C1 segment of cervical spinal cord (tissue), 14 donors: ENCODE measurements at regions not wholly inside any gene's neighbourhood (a gene's known extent, or its start where the extent isn't known, plus 50 kb on each side); places are given as distances from the start of the nearest gene placed in this dataset.

Source experiments
- DNase-seq, 14 donors: peaks; one replicate each; lab custom pipeline; 2025; lab: John Stamatoyannopoulos, UW

DNA sequence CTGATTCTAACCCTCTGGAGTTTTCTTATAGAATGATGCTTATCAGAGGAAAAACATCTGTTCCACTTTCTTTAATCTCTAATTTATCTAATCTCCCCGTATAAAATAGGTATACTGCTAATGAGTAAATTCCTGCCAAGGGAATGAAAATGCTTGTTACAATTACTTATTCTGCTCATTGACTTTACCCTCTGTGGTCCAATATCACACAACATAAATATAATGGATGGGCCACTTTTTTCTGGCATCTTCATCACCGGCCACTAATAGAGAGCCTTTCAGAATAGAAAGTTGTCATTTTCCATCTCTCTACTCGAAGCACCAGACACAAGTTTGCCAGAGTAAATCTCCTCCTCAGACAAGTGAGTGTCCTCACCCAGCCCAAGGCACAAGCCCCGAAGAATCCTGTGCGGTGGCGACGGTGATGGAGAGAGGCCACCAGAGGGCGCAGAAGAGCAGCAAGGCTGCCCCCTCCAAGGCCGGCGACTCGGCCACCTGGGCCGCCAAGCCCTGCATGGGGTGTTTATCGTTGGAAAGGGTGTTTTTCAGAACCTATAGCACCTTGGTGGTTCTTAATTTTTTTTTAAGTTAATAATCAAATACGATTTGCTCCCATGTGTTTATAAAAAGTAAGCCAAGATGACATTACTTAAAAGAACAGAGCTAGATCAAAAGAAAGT, 212.9 kb upstream of the ARID1B start:
- peak in 13 of 14 donors; percentile 14 to 76 (median 53) for DNase-seq

- DNase-seq, result no peak
Observed at GRCh38 chr6:156563714-156564113, 213.5 kb upstream of the ARID1B start.

DNA sequence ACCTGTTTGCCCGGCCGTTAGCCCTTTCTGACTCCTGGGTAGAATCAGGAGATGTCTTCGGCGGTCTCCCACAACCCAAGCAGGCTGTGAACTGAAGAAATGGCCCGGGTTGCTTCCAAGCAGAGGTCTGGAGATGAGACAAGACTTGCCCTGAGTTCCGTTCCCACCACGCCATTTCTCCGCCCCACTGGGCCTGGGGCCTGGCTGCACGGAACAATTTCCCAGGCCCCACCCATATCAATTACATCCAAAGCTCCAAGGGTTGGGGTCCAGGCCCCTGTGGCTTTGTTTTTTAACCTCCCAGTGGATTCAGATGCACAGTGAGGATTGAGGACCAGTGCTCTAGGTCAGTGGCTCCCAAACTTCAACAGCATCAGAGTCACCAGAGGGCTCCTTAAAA, 214.5 kb upstream of the ARID1B start:
- peak in 1 of 14 donors; percentile 8 for DNase-seq

DNA sequence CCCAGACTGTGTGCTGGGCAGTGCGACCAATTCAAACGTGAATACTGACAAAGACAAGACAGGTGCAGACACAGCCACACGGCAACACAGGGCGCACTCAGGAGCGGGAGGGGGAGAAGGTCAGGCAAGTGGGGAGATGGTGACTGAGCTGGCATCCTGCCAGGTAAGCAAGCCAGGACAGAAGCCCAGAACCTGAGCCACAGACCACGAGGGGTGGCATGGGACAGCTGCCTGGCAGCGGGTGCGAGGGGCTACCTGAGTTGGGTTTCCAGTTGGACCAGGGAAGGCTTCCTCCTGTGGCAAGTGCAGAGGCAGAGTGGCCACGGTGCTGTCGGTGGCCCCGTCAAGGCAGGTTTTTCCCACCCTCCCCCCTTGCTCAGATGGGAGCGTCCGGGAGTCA, 215.2 kb upstream of the ARID1B start:
- DNase-seq, result no peak

DNA sequence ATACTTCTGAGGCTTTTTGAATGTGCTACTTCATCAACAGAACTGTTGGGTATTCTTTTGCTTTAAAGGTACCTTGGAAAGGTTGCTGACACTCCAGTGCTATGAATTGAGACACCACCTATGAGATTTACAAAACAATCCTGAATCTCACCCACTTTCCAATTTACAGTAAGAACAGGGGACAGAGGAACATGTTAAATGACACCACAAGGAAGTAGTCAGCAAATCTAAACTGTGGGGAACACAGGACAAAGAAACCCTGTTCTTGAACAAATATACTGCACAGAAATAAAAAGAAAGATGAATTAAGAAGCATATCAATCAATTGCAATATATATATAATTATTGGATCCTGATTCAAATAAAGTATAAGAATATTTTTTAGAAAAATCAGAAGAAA, 216.7 kb upstream of the ARID1B start:
- no peak for DNase-seq

- no peak for DNase-seq
Observed at GRCh38 chr6:156559162-156559690, 218.0 kb upstream of the ARID1B start.

DNA sequence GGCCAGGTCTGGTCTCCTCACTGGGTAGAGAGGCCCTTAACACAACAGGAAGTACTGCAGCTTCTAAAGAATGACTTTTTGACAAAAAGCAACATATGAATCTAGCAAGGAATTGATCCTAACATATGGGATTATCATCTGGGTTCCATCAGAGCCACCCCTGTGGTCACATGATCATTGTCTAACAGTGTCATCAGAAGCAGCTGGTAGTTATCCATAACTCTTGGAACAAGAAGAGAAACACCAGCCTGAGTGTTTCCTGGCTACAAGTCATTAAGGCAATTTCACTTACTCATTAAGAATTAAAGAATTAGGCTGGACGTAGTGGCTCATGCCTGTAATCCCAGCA, 219.3 kb upstream of the ARID1B start:
- DNase-seq, result no peak

- peak in 10 of 14 donors; percentile 7 to 71 (median 23) for DNase-seq
Observed at GRCh38 chr6:156557251-156557910, 219.8 kb upstream of the ARID1B start.

GRCh38 chr6:156556811-156557210, 220.4 kb upstream of the ARID1B start:
- no peak for DNase-seq

DNA sequence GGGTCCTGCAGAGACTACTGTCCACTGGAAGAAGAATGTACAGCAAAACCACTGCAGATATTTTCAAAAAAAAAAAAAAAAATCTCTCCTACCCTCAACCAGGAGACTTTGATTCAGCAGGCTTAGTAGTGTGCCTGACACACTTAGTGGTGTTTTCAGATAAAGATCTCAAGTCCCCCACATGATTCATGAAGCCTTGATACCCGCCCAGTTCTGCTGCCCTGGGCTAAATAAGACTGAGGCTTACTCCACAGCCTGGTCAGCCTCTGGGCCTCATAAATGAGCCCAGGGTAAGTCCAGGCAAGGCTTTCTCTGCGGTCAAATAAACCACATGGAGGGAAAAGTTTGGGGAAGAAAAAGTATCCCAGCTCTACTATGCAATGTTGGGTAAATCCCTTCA, 222.1 kb upstream of the ARID1B start:
- DNase-seq, result no peak

DNA sequence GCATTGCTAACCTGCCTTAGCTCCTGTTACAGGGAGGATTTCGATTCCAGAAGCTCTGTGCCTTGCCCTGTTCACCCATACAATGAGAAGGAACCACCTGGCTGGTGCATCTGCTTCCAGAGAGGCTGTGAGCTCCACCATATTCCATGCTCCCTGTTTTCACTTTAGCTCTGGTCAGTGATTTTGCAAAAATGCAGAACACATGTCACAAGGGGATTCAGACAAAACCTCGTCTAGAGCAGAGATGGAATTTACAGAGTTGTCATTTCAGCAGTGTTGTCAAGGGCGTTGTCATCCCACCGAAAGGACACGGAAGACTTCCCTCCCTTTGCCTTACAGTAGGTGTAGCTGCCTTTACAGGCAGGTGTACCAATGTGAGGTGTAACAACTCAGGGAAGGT, 223.0 kb upstream of the ARID1B start:
- DNase-seq, result no peak

GRCh38 chr6:156552849-156553248, 224.3 kb upstream of the ARID1B start:
- DNase-seq, result no peak

DNA sequence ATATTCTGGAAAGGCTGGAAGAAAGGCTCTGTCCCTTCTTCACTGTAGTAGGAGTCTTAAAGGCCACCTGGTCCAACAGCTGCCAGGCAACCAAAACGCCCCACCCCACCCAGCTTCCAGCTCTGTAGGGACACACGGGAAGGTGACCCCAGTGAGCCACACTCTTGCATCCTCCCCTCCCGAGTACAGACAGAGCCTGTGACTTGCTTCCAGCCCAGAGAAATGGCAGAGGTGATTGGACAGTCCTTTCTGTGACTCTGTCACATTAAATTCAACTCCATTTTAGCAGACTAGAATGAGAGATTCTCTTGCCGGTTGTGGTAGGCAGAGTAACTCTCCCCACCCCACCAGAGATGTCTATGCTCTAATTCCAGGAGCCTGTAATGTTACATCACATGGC, 226.2 kb upstream of the ARID1B start:
- no peak for DNase-seq

GRCh38 chr6:156545931-156546330, 231.2 kb upstream of the ARID1B start:
- no peak for DNase-seq

- DNase-seq, result no peak
Observed at GRCh38 chr6:156545021-156545420, 232.2 kb upstream of the ARID1B start.

DNA sequence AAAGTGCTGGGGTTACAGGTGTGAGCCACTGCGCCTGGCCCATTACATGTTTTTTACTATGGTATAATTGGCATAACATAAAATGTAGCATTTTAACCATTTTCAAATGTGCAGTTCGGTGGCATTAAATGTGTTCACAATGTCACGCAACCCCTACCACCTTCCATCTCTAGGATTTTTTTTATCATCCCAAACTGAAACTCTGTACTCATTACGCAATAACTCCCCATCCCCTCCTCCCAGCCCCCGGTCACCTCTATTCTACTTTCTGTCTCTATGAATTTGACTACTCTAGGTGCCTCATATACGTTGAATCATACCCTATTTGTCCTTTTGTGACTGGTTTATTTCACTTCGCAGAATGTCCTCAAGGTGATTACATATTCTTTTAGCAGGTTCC, 233.1 kb upstream of the ARID1B start:
- no peak for DNase-seq

DNA sequence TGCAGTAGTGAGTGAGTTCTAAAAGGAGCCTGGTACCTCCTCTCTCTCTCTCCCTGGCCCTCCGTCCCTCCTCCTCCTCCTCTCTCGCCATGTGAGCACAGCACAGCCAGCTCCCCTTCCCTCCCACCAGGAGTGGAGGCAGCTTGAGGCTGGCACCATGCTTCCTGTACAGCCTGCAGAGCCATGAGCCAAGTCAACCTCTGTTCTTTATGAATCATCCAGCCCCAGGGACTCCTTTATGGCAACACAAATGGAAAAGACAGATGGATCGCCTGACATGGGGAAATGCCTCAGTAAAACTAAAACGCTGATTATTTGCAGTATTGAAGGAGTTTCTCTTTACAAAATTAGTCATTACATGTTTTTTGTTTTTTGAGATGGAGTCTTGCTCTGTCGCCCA, 233.7 kb upstream of the ARID1B start:
- DNase-seq, result no peak

DNA sequence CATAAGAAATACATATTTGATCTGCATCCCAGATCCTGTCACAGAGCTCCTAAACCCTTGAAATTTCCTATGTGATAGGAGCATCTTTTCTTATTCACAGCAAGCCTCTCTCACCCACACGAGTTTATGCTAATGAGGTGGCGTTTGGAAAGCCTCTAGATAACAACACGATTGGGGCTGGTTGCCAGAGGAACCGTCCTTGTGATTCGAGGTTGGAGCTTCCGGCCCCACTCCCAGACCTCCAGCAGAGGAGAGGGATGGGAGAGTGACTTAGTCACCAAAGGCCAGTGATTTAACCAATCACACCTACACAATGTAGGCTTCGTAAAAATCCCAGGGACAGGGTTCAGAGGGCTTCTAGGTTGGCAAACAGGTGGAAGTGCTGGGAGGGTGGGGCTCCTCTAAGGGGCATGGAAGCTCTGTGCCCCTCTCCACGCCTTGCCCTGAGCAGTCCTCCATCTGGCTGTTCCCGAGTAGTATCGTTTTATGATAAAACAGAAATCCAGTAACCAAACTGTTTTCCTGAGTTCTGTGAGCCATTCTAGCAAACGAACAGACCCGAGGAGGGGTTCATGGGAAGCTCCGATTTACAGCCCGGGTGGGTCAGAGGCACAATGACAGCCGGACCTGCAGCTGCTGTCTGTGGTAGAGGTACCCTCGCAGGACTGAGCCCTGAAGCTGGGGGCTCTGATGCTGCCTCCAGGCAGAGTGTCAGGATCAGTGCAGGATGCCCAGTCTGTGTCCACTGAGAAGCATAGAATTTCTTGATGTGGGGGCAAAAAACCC, 238.1 kb upstream of the ARID1B start:
- DNase-seq, result no peak

DNA sequence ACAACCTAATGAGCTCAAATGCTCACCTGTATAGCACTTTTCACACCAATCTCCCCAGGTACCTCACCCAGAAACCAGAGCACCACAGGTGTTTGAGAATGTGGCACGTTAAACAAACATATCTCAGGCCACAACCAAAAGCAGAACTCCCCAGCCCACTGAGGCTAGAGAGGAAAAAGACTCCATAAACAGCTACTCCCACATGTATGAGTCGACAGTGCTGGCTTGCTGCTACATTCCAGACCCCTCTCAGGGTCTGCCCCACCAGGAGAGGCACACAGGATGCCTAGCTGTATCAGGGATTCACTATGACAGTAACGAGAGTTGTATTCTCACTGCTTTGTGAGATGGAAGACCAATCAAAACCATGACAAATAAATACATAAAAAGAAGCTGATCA, 242.6 kb upstream of the ARID1B start:
- DNase-seq, result no peak

DNA sequence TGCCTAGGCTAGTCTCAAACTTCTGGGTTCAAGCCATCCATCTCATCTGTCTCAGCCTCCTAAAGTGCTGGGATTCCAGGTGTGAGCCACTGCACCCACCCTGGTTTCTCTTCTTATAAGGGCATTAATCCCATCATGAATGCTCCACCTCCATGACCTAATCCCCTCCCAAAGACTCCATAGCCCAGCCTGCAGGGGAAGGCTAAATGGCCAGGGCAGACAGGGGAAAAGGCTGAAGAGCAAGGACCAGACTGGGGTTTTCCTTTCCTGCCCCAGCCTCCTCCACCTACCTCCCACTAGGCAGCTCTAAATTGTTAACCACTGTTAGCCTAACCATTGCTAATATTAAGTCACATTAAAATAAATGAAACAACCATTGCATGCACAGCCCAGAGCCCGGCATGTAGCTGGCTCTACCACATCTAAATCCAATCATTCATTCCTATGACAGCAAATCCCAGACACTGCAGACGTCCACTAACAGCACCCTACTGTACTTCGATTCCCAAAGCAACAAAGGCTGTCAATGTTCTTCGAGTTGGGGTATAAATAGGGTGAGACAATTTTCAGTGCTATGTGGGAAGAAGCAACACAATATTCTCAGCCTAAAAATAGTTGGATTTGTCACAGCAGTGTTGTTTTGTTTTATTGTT, 243.2 kb upstream of the ARID1B start:
- DNase-seq, result no peak

GRCh38 chr6:156526081-156526480, 251.1 kb upstream of the ARID1B start:
- no peak for DNase-seq

GRCh38 chr6:156525541-156525940, 251.6 kb upstream of the ARID1B start:
- DNase-seq, result no peak
